OCI-LY7 (cell line): ENCODE measurements at regions not wholly inside any gene's neighbourhood (a gene's known extent, or its start where the extent isn't known, plus 50 kb on each side); places are given as distances from the start of the nearest gene placed in this dataset.

Experiments
- BruUV-seq: library from RNA; stranded (reverse); fragments of 400-500 nt; replicated peaks from 2 replicates; lab custom pipeline; 2021; lab: Mats Ljungman, UMichigan
- CTCF ChIA-PET: fragments of 300-600 bp; sonication (Branson Sonifier 250); formaldehyde crosslinking; loops from one replicate; lab custom pipeline; 2022; ENCODE audit warnings: antibody characterized with exemption; ENCODE audit not compliant: unreplicated experiment; lab: Charles Lee
- POLR2A ChIA-PET: fragments of 300-600 bp; sonication (Branson Sonifier 250); formaldehyde crosslinking; loops from one replicate; lab custom pipeline; 2022; ENCODE audit warnings: antibody characterized with exemption; lab: Charles Lee
- DNase-seq: peaks from one replicate; pipeline ENCODE4 v3.0.0-alpha.2; 2015; ENCODE audit warnings: low spot score
- H2AFZ ChIP-seq: fragments of 200-600 bp; sonication (generic), shearing (Covaris generic); 2 replicates; pipeline ENCODE4 v1.6.1; 2014; ENCODE audit warnings: mild to moderate bottlenecking, antibody characterized with exemption, low read length, moderate library complexity
- H3K27ac ChIP-seq: fragments of 200-600 bp; sonication (generic); 2 replicates; pipeline ENCODE4 v1.5.1; 2014; ENCODE audit warnings: mixed run types, low read depth, mild to moderate bottlenecking, moderate library complexity, low read length, inconsistent platforms; ENCODE audit not compliant: poor library complexity, severe bottlenecking
- H3K36me3 ChIP-seq: fragments of 200-600 bp; sonication (generic); 2 replicates; pipeline ENCODE4 v1.6.1; 2014; ENCODE audit warnings: mild to moderate bottlenecking, antibody characterized with exemption, low read length, moderate library complexity, mixed read lengths; ENCODE audit not compliant: insufficient read depth
- H3K4me1 ChIP-seq: fragments of 200-600 bp; sonication (generic); 2 replicates; pipeline ENCODE4 v1.5.1; 2014; ENCODE audit warnings: mild to moderate bottlenecking, low read length; ENCODE audit not compliant: insufficient read depth, poor library complexity, severe bottlenecking
- H3K4me2 ChIP-seq: fragments of 200-600 bp; sonication (generic); 2 replicates; pipeline ENCODE4 v1.6.1; 2014; ENCODE audit warnings: mild to moderate bottlenecking, low read length
- H3K4me3 ChIP-seq: fragments of 200-600 bp; sonication (generic); 2 replicates; pipeline ENCODE4 v1.5.1; 2014; ENCODE audit warnings: mild to moderate bottlenecking, low read depth, low read length; ENCODE audit not compliant: poor library complexity, severe bottlenecking
- H3K79me2 ChIP-seq: fragments of 200-600 bp; sonication (generic); 2 replicates; pipeline ENCODE4 v1.6.1; 2016; ENCODE audit warnings: low read depth, mild to moderate bottlenecking, low read length, moderate library complexity, mixed read lengths; ENCODE audit not compliant: insufficient read depth
- H3K9me2 ChIP-seq: fragments of 200-600 bp; sonication (generic); 2 replicates; pipeline ENCODE4 v1.6.1; 2016; ENCODE audit warnings: mild to moderate bottlenecking, low read length, mixed read lengths; ENCODE audit not compliant: insufficient read depth
- H3K9me3 ChIP-seq: fragments of 200-600 bp; sonication (generic); 2 replicates; pipeline ENCODE4 v1.6.1; 2014; ENCODE audit warnings: mild to moderate bottlenecking, mixed run types, low read length, mixed read lengths
- H4K20me1 ChIP-seq: fragments of 200-600 bp; sonication (generic); 2 replicates; pipeline ENCODE4 v1.6.1; 2014; ENCODE audit warnings: mild to moderate bottlenecking, antibody characterized with exemption, low read length, moderate library complexity, mixed read lengths; ENCODE audit not compliant: insufficient read depth
- EZH2phosphoT487 ChIP-seq: fragments of 200-600 bp; sonication (generic); IDR thresholded peaks from 2 replicates; pipeline ENCODE4 v1.6.1; 2018; ENCODE audit warnings: low read depth, borderline replicate concordance, mild to moderate bottlenecking, mixed run types, antibody characterized with exemption, low read length, moderate library complexity, mixed read lengths
- intact Hi-C: fragments of 100-400 bp; cut with micrococcal nuclease; formaldehyde crosslinking; loops from one replicate; pipeline ENCODE4 v1.10.0; 2022; ENCODE audit not compliant: unreplicated experiment
- TF ChIP-seq, protein P1 (sequence below): fragments of 200-600 bp; sonication (generic); conservative IDR thresholded peaks from 2 replicates; pipeline ENCODE4 v1.5.1; 2014; ENCODE audit warnings: mild to moderate bottlenecking, antibody characterized with exemption, low read length, moderate library complexity, mixed read lengths

DNA sequence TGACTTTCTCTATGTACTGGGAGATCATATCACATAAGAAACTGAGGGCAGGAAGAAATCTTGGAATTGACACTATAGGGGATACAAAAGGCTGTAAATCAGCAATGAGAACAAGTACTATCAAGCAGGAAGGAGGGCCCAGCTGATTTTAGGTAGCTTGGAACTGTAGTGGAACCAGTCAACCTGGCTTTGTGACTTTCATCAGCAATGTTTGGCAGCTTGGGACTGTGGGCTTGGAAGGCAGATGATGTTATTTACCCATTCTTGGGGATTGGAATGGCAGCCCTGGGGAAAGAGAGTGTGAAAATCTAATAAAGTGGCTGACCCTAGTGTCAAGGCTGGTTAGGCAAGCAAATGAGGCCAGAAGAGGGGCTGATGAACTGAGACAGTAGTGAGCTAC lies 1073.3 kb downstream of the ADGRL2 start:
- no TSS peak for BruUV-seq
- Histone ChIP-seq H3K9me2 (no peaks in the 10 kb centered on the region), H3K4me3 (no peak overlapping the region), H3K4me1 (no peaks in the 10 kb centered on the region), H4K20me1 (no peaks in the 10 kb centered on the region), H3K79me2 (no peaks in the 10 kb centered on the region), H2AFZ (no peak overlapping the region), H3K4me2 (no peak overlapping the region), H3K27ac (no peak overlapping the region), H3K9me3 (no peaks in the 10 kb centered on the region), H3K36me3 (no peaks in the 10 kb centered on the region)
- CTCF ChIA-PET = no interaction called here
- POLR2A ChIA-PET = interaction anchor here (0.7 kb wide), 1 partner anchor 668 kb away, joined by 3 read pairs; no protein-coding TSS in a partner anchor
- TF ChIP-seq, protein P1, sequence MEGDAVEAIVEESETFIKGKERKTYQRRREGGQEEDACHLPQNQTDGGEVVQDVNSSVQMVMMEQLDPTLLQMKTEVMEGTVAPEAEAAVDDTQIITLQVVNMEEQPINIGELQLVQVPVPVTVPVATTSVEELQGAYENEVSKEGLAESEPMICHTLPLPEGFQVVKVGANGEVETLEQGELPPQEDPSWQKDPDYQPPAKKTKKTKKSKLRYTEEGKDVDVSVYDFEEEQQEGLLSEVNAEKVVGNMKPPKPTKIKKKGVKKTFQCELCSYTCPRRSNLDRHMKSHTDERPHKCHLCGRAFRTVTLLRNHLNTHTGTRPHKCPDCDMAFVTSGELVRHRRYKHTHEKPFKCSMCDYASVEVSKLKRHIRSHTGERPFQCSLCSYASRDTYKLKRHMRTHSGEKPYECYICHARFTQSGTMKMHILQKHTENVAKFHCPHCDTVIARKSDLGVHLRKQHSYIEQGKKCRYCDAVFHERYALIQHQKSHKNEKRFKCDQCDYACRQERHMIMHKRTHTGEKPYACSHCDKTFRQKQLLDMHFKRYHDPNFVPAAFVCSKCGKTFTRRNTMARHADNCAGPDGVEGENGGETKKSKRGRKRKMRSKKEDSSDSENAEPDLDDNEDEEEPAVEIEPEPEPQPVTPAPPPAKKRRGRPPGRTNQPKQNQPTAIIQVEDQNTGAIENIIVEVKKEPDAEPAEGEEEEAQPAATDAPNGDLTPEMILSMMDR = no peak
- TF ChIP-seq EZH2phosphoT487 = no peak
- intact Hi-C loops = no loop called here
- no peak for DNase-seq

DNA sequence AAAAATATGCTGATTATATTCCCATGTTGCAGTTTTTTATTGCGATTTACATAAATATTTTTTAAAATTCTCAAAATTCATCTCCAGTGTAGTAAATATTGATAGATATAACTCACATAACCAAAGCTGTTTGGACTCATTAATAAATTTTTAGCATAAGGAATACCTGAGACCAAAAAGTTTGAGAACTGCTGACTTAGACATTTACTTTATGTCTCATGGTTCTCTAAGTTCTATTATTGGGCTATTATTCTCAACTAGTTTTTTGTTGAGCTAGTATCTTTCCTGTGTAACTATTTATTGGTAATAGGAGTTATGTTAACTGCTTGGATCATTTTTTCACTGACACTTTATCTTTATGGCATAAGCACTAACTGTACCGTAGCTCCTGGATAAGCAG lies 1069.6 kb downstream of the ADGRL2 start:
- intact Hi-C loops = no loop called here
- POLR2A ChIA-PET = no interaction called here

DNA sequence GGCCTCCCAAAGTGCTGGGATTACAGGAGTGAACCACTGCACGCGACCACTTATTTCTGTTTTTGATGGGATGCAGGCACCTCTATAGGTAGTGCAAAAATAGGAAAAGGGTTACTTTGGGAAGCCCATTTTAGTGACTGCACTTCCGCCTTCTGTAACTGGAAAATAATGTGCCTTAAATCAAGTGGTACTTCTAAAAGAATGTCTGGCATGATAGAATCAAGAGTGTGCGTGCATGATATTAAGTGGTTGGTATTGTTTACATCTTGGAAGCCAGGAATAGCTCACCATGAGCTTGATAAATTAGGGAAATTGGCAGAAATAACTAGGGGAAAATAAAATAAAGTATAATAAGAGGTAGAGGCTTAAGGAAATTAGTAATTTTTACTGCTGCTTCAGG lies 1067.0 kb downstream of the ADGRL2 start:
- Histone ChIP-seq H2AFZ (no peak overlapping the region), H3K79me2 (no peaks in the 10 kb centered on the region), H3K36me3 (no peaks in the 10 kb centered on the region), H4K20me1 (no peaks in the 10 kb centered on the region), H3K4me2 (no peak overlapping the region), H3K9me2 (no peaks in the 10 kb centered on the region), H3K9me3 (no peaks in the 10 kb centered on the region), H3K4me3 (no peak overlapping the region), H3K27ac (no peak overlapping the region), H3K4me1 (no peaks in the 10 kb centered on the region)
- intact Hi-C loops = no loop called here
- TF ChIP-seq, protein P1 = no peak
- TF ChIP-seq EZH2phosphoT487 = no peak
- DNase-seq = no peak
- CTCF ChIA-PET = no interaction called here
- POLR2A ChIA-PET = interaction anchor here (0.6 kb wide), 1 partner anchor 54 kb away, joined by 3 read pairs; no protein-coding TSS in a partner anchor
- no TSS peak for BruUV-seq

More for the DNA sequence above, 1069.6 kb downstream of the ADGRL2 start:
- CTCF ChIA-PET = no interaction called here
- no peak for TF ChIP-seq EZH2phosphoT487
- TF ChIP-seq, protein P1 = no peak
- no peak for DNase-seq
- Histone ChIP-seq H4K20me1 (no peaks in the 10 kb centered on the region), H3K9me2 (no peaks in the 10 kb centered on the region), H2AFZ (no peak overlapping the region), H3K4me1 (no peaks in the 10 kb centered on the region), H3K4me3 (no peak overlapping the region), H3K4me2 (no peak overlapping the region), H3K36me3 (no peaks in the 10 kb centered on the region), H3K9me3 (no peaks in the 10 kb centered on the region), H3K79me2 (no peaks in the 10 kb centered on the region), H3K27ac (no peak overlapping the region)
- BruUV-seq = no TSS peak
